Transverse colon (tissue), 4 donors: ENCODE measurements at regions not wholly inside any gene's neighbourhood (a gene's known extent, or its start where the extent isn't known, plus 50 kb on each side); places are given as distances from the start of the nearest gene placed in this dataset.

Experiments
- DNase-seq: peaks from one replicate; pipeline ENCODE4 v3.0.0-alpha.2; 2019
- H3K27ac ChIP-seq, 4 donors: fragments of 200-600 bp; sonication (generic); 2 replicates each; pipeline ENCODE4 v1.5.1; 2016 to 2018; ENCODE audit warnings: inconsistent platforms in 4 of 4
- H3K27me3 ChIP-seq: fragments of 200-600 bp; sonication (generic); 2 replicates; pipeline ENCODE4 v1.5.1; 2017; ENCODE audit warnings: inconsistent platforms
- H3K36me3 ChIP-seq, 4 donors: fragments of 200-600 bp; sonication (generic); 2 replicates each; pipeline ENCODE4 v1.5.1; 2017 to 2019; ENCODE audit warnings: inconsistent platforms in 4 of 4
- H3K4me1 ChIP-seq, 4 donors: fragments of 200-600 bp; sonication (generic); 2 replicates each; pipeline ENCODE4 v1.5.1; 2017 to 2020; ENCODE audit warnings: inconsistent platforms in 4 of 4
- H3K4me3 ChIP-seq, 4 donors: fragments of 200-600 bp; sonication (generic); 1 replicate in 1 of 4; 2 replicates in 3 of 4; pipeline versions ENCODE4 v1.5.1 to v1.6.1; 2017 to 2019; ENCODE audit warnings: inconsistent platforms in 4 of 4
- H3K9me3 ChIP-seq, 2 donors: fragments of 200-600 bp; sonication (generic); 2 replicates each; pipeline ENCODE4 v1.5.1; 2017 to 2019; ENCODE audit warnings: inconsistent platforms in 2 of 2
- EP300 ChIP-seq: sonication (generic); formaldehyde crosslinking; IDR thresholded peaks from one replicate; pipeline ENCODE4 v1.6.1; 2017; ENCODE audit warnings: antibody characterized with exemption, low read depth
- POLR2A ChIP-seq: fragments of 450-650 bp; IDR thresholded peaks from one replicate; pipeline ENCODE4 v1.6.1; 2016; ENCODE audit warnings: antibody characterized with exemption, mild to moderate bottlenecking, moderate library complexity
- POLR2AphosphoS5 ChIP-seq, 3 donors: sonication (generic); formaldehyde crosslinking; IDR thresholded peaks; one replicate each; pipeline ENCODE4 v1.6.1; 2016; ENCODE audit warnings: antibody characterized with exemption in 3 of 3
- WGBS, 2 donors: methylation state at CpG; one replicate each; pipeline ENCODE4 v1.1.5; 2018; ENCODE audit warnings: low coverage in 1 of 2; 5-methylcytosine and 5-hydroxymethylcytosine counted together
- in situ Hi-C, 4 donors: fragments of 200-750 bp; cut with MboI; loops; one replicate each; pipeline versions ENCODE4 v1.15.0 to v1.15.1; 2017; ENCODE audit warnings: low sequenced_read_pairs in 3 of 4, low pct_ligation_motif_present in 1 of 4, low pct_unique_long_range_greater_than_20kb in 1 of 4
- intact Hi-C: fragments of 100-400 bp; cut with DNase I; formaldehyde crosslinking; loops from one replicate; pipeline ENCODE4 v1.15.1; 2023; ENCODE audit warnings: low total_unique reads
- TF ChIP-seq, protein P1 (sequence below), 5 experiments: fragments of 200-600 bp in 3 of 5; fragments of 450-650 bp in 2 of 5; sonication (generic) in 3 of 5; IDR thresholded peaks; 1 replicate in 2 of 5; 2 replicates in 3 of 5; pipeline ENCODE4 v1.5.1; 2016 to 2017; ENCODE audit warnings: antibody characterized with exemption in 5 of 5, inconsistent platforms in 3 of 5, mild to moderate bottlenecking in 2 of 5, moderate library complexity in 1 of 5

DNA sequence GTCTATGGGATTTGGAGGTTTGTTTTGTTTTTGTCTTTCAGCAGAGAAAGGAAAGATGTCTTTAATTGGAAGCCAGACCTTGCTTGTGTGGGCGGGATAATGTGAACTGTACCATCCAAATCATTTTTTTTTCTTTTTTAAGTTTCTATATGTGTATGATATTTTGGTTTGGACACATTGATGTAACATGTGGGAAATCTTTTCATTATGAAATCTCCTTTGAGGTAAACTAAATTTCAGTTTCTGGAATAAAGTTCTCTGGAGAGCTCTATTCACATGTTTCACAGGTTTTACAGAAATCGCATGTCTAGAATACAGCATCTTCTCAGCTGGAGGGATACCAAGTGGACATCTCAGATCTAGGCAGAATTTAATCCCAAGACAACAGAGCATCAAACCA is 451.5 kb upstream of the MDFIC2 start:
- Histone ChIP-seq H3K4me1 (no peaks in the 10 kb centered on the region), H3K4me3 (no peak overlapping the region), H3K27ac (no peak overlapping the region), H3K36me3 (no peaks in the 10 kb centered on the region), H3K9me3 (no peaks in the 10 kb centered on the region), H3K27me3 (no peaks in the 10 kb centered on the region)
- no peak for TF ChIP-seq POLR2AphosphoS5 (IDR thresholded peaks at IDR 0.05)
- TF ChIP-seq EP300: no peak
- no peak for TF ChIP-seq POLR2A
- intact Hi-C loops: no loop called here
- DNase-seq: no peak
- WGBS, 2 donors: 87 to 89% methylated on average over 2 of the region's 2 CpGs
- in situ Hi-C loops: no loop called here

DNA sequence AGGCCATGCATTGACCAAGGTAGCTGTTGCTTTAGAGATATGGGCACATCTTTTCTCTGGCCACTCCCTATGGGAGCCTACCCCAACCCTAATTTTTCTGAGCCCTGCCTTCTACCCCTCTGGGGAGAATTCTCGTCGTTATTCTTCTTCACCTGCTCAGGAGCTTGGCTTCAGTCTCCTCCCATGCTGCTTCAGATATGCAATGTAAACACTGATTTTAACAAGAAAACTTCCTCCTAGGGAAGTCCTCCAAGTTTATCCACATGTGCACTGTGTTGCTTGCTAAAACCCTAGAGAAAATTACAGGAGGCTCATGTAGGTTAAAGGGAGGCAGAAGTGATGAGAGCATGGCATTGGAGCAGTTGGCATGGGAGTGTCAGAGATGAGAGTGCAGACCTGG is 445.2 kb upstream of the MDFIC2 start:
- in situ Hi-C loops (no loop called here), intact Hi-C loops (no loop called here)
- Histone ChIP-seq H3K9me3 (no peaks in the 10 kb centered on the region), H3K27ac (no peak overlapping the region), H3K36me3 (no peaks in the 10 kb centered on the region), H3K4me3 (no peak overlapping the region), H3K4me1 (no peaks in the 10 kb centered on the region), H3K27me3 (no peaks in the 10 kb centered on the region)
- DNase-seq: no peak
- TF ChIP-seq, protein P1, sequence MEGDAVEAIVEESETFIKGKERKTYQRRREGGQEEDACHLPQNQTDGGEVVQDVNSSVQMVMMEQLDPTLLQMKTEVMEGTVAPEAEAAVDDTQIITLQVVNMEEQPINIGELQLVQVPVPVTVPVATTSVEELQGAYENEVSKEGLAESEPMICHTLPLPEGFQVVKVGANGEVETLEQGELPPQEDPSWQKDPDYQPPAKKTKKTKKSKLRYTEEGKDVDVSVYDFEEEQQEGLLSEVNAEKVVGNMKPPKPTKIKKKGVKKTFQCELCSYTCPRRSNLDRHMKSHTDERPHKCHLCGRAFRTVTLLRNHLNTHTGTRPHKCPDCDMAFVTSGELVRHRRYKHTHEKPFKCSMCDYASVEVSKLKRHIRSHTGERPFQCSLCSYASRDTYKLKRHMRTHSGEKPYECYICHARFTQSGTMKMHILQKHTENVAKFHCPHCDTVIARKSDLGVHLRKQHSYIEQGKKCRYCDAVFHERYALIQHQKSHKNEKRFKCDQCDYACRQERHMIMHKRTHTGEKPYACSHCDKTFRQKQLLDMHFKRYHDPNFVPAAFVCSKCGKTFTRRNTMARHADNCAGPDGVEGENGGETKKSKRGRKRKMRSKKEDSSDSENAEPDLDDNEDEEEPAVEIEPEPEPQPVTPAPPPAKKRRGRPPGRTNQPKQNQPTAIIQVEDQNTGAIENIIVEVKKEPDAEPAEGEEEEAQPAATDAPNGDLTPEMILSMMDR (IDR thresholded peaks at IDR 0.05): no peak
- TF ChIP-seq EP300 (no peak), POLR2AphosphoS5 (IDR thresholded peaks at IDR 0.05) (no peak), POLR2A (no peak)
- 72% methylated on average over 2 of the region's 2 CpGs; no CpG with 5 or more reads in 1 of the 2 donors for WGBS, 2 donors

DNA sequence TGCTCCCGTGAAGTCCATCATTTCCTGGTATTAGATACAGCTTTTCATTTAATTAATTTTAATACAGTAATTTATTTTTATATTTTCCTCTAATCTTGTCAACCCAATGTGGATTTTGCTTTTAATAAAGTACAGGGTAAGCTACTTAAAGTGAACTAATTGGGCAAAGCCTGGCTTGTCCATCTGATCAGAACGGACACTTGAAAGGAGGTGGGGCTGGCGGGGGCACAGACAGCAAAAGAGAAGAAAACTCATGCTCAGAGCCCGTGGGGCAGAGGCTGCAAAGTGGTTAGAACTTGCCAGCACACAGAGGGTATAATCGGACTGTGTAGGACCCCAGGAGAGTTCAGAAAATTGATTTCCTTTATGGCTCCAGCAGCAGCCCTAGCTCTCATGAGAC is 443.1 kb upstream of the MDFIC2 start:
- H3K27ac ChIP-seq: no peak overlapping the region
- no peaks in the 10 kb centered on the region for H3K4me1 ChIP-seq
- DNase-seq: no peak
- H3K36me3 ChIP-seq: no peaks in the 10 kb centered on the region
- WGBS, 2 donors: 72 to 85% methylated on average over 5 of the region's 5 CpGs
- intact Hi-C loops: no loop called here
- no peak overlapping the region for H3K4me3 ChIP-seq
- TF ChIP-seq, protein P1 (IDR thresholded peaks at IDR 0.05): no peak
- no peak for TF ChIP-seq EP300
- no peak for TF ChIP-seq POLR2AphosphoS5 (IDR thresholded peaks at IDR 0.05)
- no peak for TF ChIP-seq POLR2A
- H3K27me3 ChIP-seq: no peaks in the 10 kb centered on the region
- in situ Hi-C loops: no loop called here
- no peaks in the 10 kb centered on the region for H3K9me3 ChIP-seq

DNA sequence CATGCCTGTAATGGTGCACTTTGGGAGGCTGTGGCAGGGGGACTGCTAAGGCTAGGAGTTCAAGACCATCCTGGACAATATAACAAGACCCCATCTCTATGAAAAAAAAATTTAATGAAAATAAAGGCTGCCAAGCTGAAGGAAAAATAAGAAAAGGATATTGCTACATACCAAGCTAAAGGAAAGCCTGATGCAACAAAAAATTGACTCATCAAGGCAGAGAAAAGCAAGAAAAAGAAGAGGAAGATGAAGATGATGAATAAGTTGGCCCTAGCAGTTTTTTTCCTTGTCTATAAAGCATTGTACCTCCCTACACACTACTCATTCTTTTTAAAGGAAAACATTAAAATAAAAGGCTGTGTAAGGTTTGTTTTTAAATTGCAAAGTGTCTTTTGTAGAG is 441.9 kb upstream of the MDFIC2 start:
- Histone ChIP-seq H3K4me3 (no peak overlapping the region), H3K36me3 (no peaks in the 10 kb centered on the region), H3K9me3 (no peaks in the 10 kb centered on the region), H3K4me1 (no peaks in the 10 kb centered on the region), H3K27me3 (no peaks in the 10 kb centered on the region), H3K27ac (no peak overlapping the region)
- DNase-seq: no peak
- TF ChIP-seq, protein P1 (IDR thresholded peaks at IDR 0.05): no peak
- TF ChIP-seq POLR2AphosphoS5 (IDR thresholded peaks at IDR 0.05) (no peak), EP300 (no peak), POLR2A (no peak)
- in situ Hi-C loops (no loop called here), intact Hi-C loops (no loop called here)

DNA sequence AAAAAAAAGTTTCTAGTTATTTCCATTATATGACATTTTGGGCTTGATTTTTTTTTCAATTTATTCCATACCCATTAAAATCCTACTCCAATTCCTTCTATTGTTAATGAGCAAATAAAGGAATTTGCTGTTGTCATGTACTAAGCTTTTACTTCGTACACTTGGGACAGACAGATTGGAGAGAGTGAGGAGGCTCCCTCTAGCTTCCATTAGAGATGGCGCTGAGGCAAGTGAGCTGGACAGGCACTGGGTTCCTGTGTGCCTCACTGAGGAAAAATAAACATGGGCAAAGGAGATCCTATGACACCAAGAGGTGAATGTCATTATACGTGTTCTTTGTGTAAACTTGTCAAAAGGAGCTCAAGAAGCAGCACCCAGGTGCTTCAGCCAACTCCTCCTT is 441.1 kb upstream of the MDFIC2 start:
- WGBS, 2 donors: 64 to 77% methylated on average over 3 of the region's 3 CpGs
- Histone ChIP-seq H3K27ac (no peak overlapping the region), H3K4me1 (no peaks in the 10 kb centered on the region), H3K9me3 (no peaks in the 10 kb centered on the region), H3K27me3 (no peaks in the 10 kb centered on the region), H3K4me3 (no peak overlapping the region), H3K36me3 (no peaks in the 10 kb centered on the region)
- no peak for DNase-seq
- in situ Hi-C loops (no loop called here), intact Hi-C loops (no loop called here)
- TF ChIP-seq POLR2A (no peak), POLR2AphosphoS5 (IDR thresholded peaks at IDR 0.05) (no peak), EP300 (no peak)
- TF ChIP-seq, protein P1 (IDR thresholded peaks at IDR 0.05): no peak
